ENCODE measurements at regions not wholly inside any gene's neighbourhood (a gene's known extent, or its start where the extent isn't known, plus 50 kb on each side); places are given as distances from the start of the nearest gene placed in this dataset.

DNA sequence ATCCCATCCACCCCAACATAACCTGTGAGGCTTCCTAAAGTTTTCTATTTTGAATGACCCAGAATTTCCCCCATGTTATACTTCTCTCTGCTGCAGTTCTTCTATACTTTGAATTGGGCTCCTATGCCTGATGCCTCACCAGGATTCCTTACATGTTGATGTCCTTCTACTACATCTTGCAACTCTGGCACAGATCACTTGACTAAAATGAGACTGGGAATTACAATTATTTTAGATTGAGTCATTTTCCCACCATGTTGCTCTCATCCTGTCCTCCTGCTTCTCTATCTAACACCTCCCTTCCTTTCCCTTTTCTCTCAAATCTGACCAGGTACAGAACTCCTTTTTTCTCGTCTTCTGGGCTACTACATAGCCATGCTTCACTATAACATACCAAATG, 314.0 kb upstream of the KCNJ16 start:
- Histone ChIP-seq H3K4me3 (ENCODE audit: low read depth in 2 of 2, low read length in 1 of 2) (no peak overlapping the region), H3K9ac (no peak overlapping the region), H3K4me1 (ENCODE audit: control insufficient read depth in 1 of 2, insufficient read depth in 2 of 2, low read depth in 1 of 2, low read length in 1 of 2) (peaks cover 0 to 18% of the 10 kb centered on the region in 2 experiments; a peak in 2 of 4 replicates), H3F3A (replicated peaks; ENCODE audit: insufficient read depth) (peaks cover 12% of the 10 kb centered on the region), H3K9me3 (no peaks in the 10 kb centered on the region), H4K20me1 (ENCODE audit: insufficient read depth) (no peaks in the 10 kb centered on the region), H2AFZ (ENCODE audit: low read depth) (no peak overlapping the region), H3K79me2 (ENCODE audit: insufficient read depth) (no peaks in the 10 kb centered on the region), H3K27ac (ENCODE audit: low read depth in 2 of 2, low read length in 1 of 2) (no peak overlapping the region), H3K9me2 (no peaks in the 10 kb centered on the region), H3K36me3 (replicated peaks in 1 of 2; ENCODE audit: control insufficient read depth in 1 of 2, insufficient read depth in 2 of 2, low read length in 1 of 2) (no peaks in the 10 kb centered on the region), H3K27me3 (ENCODE audit: insufficient read depth) (no peaks in the 10 kb centered on the region), H3K4me2 (no peak overlapping the region)
- CTCF ChIA-PET: no interaction called here
- TF ChIP-seq, protein P1, sequence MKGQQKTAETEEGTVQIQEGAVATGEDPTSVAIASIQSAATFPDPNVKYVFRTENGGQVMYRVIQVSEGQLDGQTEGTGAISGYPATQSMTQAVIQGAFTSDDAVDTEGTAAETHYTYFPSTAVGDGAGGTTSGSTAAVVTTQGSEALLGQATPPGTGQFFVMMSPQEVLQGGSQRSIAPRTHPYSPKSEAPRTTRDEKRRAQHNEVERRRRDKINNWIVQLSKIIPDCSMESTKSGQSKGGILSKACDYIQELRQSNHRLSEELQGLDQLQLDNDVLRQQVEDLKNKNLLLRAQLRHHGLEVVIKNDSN (IDR thresholded peaks at IDR 0.05; ENCODE audit: borderline replicate concordance, low read depth): no peak
- TF ChIP-seq EZH2phosphoT487 (IDR thresholded peaks at IDR 0.05; ENCODE audit: borderline replicate concordance, low read depth): no peak
- TF ChIP-seq, protein P2, sequence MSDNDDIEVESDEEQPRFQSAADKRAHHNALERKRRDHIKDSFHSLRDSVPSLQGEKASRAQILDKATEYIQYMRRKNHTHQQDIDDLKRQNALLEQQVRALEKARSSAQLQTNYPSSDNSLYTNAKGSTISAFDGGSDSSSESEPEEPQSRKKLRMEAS (IDR thresholded peaks at IDR 0.05; ENCODE audit: low read depth): no peak
- TF ChIP-seq RFX5 (IDR thresholded peaks at IDR 0.05; ENCODE audit: low read length): no peak
- no peak for TF ChIP-seq TCF12 (IDR thresholded peaks at IDR 0.05)
- TF ChIP-seq IRF3 (IDR thresholded peaks at IDR 0.05; ENCODE audit: low read depth, low read length): no peak
- TF ChIP-seq NRF1 (IDR thresholded peaks at IDR 0.05; ENCODE audit: low read depth, low read length): no peak
- no peak for TF ChIP-seq GABPA (IDR thresholded peaks at IDR 0.05; ENCODE audit: low read depth)
- no peak for TF ChIP-seq YY1 (IDR thresholded peaks at IDR 0.05; ENCODE audit: low read depth)
- TF ChIP-seq TEAD4 (IDR thresholded peaks at IDR 0.05; ENCODE audit: borderline replicate concordance, insufficient read depth): no peak
- TF ChIP-seq SIN3A (IDR thresholded peaks at IDR 0.05; ENCODE audit: borderline replicate concordance, low read depth, low read length): no peak
- TF ChIP-seq SMC3 (IDR thresholded peaks at IDR 0.05; ENCODE audit: low read depth, low read length): no peak
- TF ChIP-seq, protein P3, sequence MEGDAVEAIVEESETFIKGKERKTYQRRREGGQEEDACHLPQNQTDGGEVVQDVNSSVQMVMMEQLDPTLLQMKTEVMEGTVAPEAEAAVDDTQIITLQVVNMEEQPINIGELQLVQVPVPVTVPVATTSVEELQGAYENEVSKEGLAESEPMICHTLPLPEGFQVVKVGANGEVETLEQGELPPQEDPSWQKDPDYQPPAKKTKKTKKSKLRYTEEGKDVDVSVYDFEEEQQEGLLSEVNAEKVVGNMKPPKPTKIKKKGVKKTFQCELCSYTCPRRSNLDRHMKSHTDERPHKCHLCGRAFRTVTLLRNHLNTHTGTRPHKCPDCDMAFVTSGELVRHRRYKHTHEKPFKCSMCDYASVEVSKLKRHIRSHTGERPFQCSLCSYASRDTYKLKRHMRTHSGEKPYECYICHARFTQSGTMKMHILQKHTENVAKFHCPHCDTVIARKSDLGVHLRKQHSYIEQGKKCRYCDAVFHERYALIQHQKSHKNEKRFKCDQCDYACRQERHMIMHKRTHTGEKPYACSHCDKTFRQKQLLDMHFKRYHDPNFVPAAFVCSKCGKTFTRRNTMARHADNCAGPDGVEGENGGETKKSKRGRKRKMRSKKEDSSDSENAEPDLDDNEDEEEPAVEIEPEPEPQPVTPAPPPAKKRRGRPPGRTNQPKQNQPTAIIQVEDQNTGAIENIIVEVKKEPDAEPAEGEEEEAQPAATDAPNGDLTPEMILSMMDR (IDR thresholded peaks at IDR 0.05): no peak
- no peak for TF ChIP-seq RCOR1 (IDR thresholded peaks at IDR 0.05; ENCODE audit: low read length)
- TF ChIP-seq TAF1 (IDR thresholded peaks at IDR 0.05; ENCODE audit: borderline replicate concordance, low read depth, low read length): no peak
- no peak for DNase-seq
- POLR2A ChIA-PET: no interaction called here
- WGBS (ENCODE audit: low lambda C conversion rate): 3% methylated on average over 1 of the region's 1 CpG

Data from SK-N-SH (cell line).